HepG2 (cell line): ENCODE measurements at regions not wholly inside any gene's neighbourhood (a gene's known extent, or its start where the extent isn't known, plus 50 kb on each side); places are given as distances from the start of the nearest gene placed in this dataset.

Experiments used
- ATAC-seq: fragments of 200-7000 bp; cut with Tn5 transposase; 3 replicates; pipeline ENCODE4 v1.9.1; 2020; ENCODE audit warnings: mild to moderate bottlenecking, moderate library complexity
- BruUV-seq: library from RNA; stranded (reverse); fragments of 400-500 nt; replicated peaks from 2 replicates; lab custom pipeline; 2021; lab: Mats Ljungman, UMichigan
- CTCF ChIA-PET: fragments of 300-600 bp; formaldehyde crosslinking; extraction: SDS; loops from one replicate; lab custom pipeline; 2021; ENCODE audit warnings: low total read pairs, inconsistent platforms, low intra/inter-chr PET ratio; lab: Yijun Ruan, JAX
- POLR2A ChIA-PET: fragments of 350-600 bp; sonication (Branson Sonifier 250); formaldehyde crosslinking; loops from one replicate; lab custom pipeline; 2020; ENCODE audit warnings: antibody characterized with exemption, inconsistent platforms; lab: Yijun Ruan, JAX
- DNase-seq: peaks from one replicate; pipeline ENCODE4 v3.0.0-alpha.2; 2015; ENCODE audit warnings: low spot score
- FAIRE-seq: peaks from 3 replicates; lab custom pipeline; 2011; peaks lifted over from hg19 to GRCh38; lab: Jason Lieb, UNC
- H2AFZ ChIP-seq: one replicate; pipeline ENCODE4 v1.6.1; 2011; ENCODE audit warnings: low read length, inconsistent platforms
- H3K27ac ChIP-seq: fragments of 300-600 bp; 3 replicates; pipeline ENCODE4 v1.8.0; 2011; ENCODE audit warnings: mixed run types, mild to moderate bottlenecking, mixed read lengths, low read length, inconsistent platforms; ENCODE audit not compliant: insufficient read depth; ENCODE audit errors: extremely low read length
- H3K27me3 ChIP-seq, 2 experiments: fragments of 200-600 bp in 1 of 2; 2 replicates in 1 of 2; 3 replicates in 1 of 2; pipeline versions ENCODE4 v1.6.0 to v1.8.0; 2011; ENCODE audit warnings: low read length in 2 of 2, mild to moderate bottlenecking in 2 of 2, moderate library complexity in 2 of 2, inconsistent platforms in 1 of 2; ENCODE audit not compliant: insufficient read depth in 2 of 2, control insufficient read depth in 1 of 2
- H3K36me3 ChIP-seq, 2 experiments: fragments of 200-600 bp in 1 of 2; replicated peaks in 1 of 2; 2 replicates in 1 of 2; 3 replicates in 1 of 2; pipeline versions ENCODE4 v1.5.1 to v1.8.0; 2011; ENCODE audit warnings: low read length in 2 of 2, inconsistent platforms in 1 of 2; ENCODE audit not compliant: insufficient read depth in 2 of 2, control insufficient read depth in 1 of 2
- H3K4me1 ChIP-seq: 2 replicates; pipeline ENCODE4 v1.5.1; 2012; ENCODE audit warnings: low read length, inconsistent platforms; ENCODE audit not compliant: insufficient read depth
- H3K4me2 ChIP-seq: 2 replicates; pipeline ENCODE4 v1.6.0; 2011; ENCODE audit warnings: low read depth, low read length, inconsistent platforms
- H3K4me3 ChIP-seq, 3 experiments: fragments of 200-600 bp in 1 of 3; sonication (generic), shearing (Covaris generic) in 1 of 3; replicated peaks in 1 of 3; 2 replicates each; pipeline ENCODE4 v1.5.1; 2011 to 2016; ENCODE audit warnings: low read length in 3 of 3, inconsistent platforms in 2 of 3, low read depth in 2 of 3, mild to moderate bottlenecking in 2 of 3, control low read depth in 1 of 3, mixed read lengths in 1 of 3; ENCODE audit not compliant: insufficient read depth in 1 of 3
- H3K79me2 ChIP-seq: one replicate; pipeline ENCODE4 v1.6.1; 2011; ENCODE audit warnings: low read length, inconsistent platforms; ENCODE audit not compliant: insufficient read depth
- H3K9ac ChIP-seq: 2 replicates; pipeline ENCODE4 v1.6.0; 2011; ENCODE audit warnings: mild to moderate bottlenecking, low read depth, low read length, inconsistent platforms; ENCODE audit not compliant: insufficient read depth
- H3K9me3 ChIP-seq: 2 replicates; pipeline ENCODE4 v1.5.1; 2012; ENCODE audit warnings: mild to moderate bottlenecking, low read length
- H4K20me1 ChIP-seq: 2 replicates; pipeline ENCODE4 v1.6.0; 2011; ENCODE audit warnings: inconsistent platforms, mild to moderate bottlenecking, low read length, moderate library complexity; ENCODE audit not compliant: insufficient read depth
- ARNTL ChIP-seq: sonication (generic); formaldehyde crosslinking; IDR thresholded peaks from 2 replicates; pipeline ENCODE4 v1.4.0; 2020; ENCODE audit warnings: mild to moderate bottlenecking, missing genetic modification reagents
- DNMT1 ChIP-seq: sonication (generic); formaldehyde crosslinking; IDR thresholded peaks from 2 replicates; pipeline ENCODE4 v1.5.1; 2020; ENCODE audit warnings: mild to moderate bottlenecking, missing genetic modification reagents
- HDAC1 ChIP-seq: sonication (generic); formaldehyde crosslinking; IDR thresholded peaks from 2 replicates; pipeline ENCODE4 v1.5.1; 2020; ENCODE audit warnings: mild to moderate bottlenecking, missing genetic modification reagents
- JUND ChIP-seq: sonication (generic); formaldehyde crosslinking; IDR thresholded peaks from 2 replicates; pipeline ENCODE4 v1.8.0; 2022; ENCODE audit warnings: mild to moderate bottlenecking, missing genetic modification reagents
- KDM5B ChIP-seq: sonication (generic); formaldehyde crosslinking; IDR thresholded peaks from 2 replicates; pipeline ENCODE4 v1.4.0; 2020; ENCODE audit warnings: missing genetic modification reagents, mild to moderate bottlenecking, borderline replicate concordance
- PBX3 ChIP-seq: sonication (generic); formaldehyde crosslinking; IDR thresholded peaks from 2 replicates; pipeline ENCODE4 v1.8.1; 2023; ENCODE audit warnings: missing genetic modification reagents, inconsistent platforms, borderline replicate concordance
- SIX4 ChIP-seq: sonication (generic); formaldehyde crosslinking; IDR thresholded peaks from 2 replicates; pipeline ENCODE4 v1.4.0; 2020; ENCODE audit warnings: missing genetic modification reagents
- ZNF513 ChIP-seq: sonication (generic); formaldehyde crosslinking; conservative IDR thresholded peaks from 2 replicates; pipeline ENCODE4 v1.5.0; 2020; ENCODE audit warnings: missing genetic modification reagents
- ZNF790 ChIP-seq: sonication (generic); formaldehyde crosslinking; IDR thresholded peaks from 2 replicates; pipeline ENCODE4 v1.8.0; 2022; ENCODE audit warnings: missing genetic modification reagents, mild to moderate bottlenecking, borderline replicate concordance
- ZSCAN20 ChIP-seq: sonication (generic); formaldehyde crosslinking; IDR thresholded peaks from 2 replicates; pipeline ENCODE4 v1.4.0; 2020; ENCODE audit warnings: missing genetic modification reagents, mild to moderate bottlenecking, borderline replicate concordance
- whole genome bisulfite sequencing: methylation state at CpG from one replicate; pipeline ENCODE4 v1.1.6; 2017; ENCODE audit warnings: low lambda C conversion rate; 5-methylcytosine and 5-hydroxymethylcytosine counted together
- in situ Hi-C: cut with HindIII; loops from 2 replicates; pipeline ENCODE4 v1.10.0; 2017; ENCODE audit warnings: low pct_unique_long_range_greater_than_20kb; ENCODE audit not compliant: extremely low pct_ligation_motif_present
- intact Hi-C: fragments of 100-400 bp; cut with micrococcal nuclease; formaldehyde crosslinking; loops from one replicate; pipeline ENCODE4 v1.10.0; 2022; ENCODE audit not compliant: unreplicated experiment

GRCh38 chr5:89246864-89247263, 363.9 kb upstream of the MEF2C start:
- no peaks in the 10 kb centered on the region for H3K9me3 ChIP-seq
- intact Hi-C loops, result no loop called here
- TF ChIP-seq PBX3 (CRISPR knock-in tag) (no peak), SIX4 (CRISPR knock-in tag) (no peak), ARNTL (no peak), ZNF790 (CRISPR knock-in tag) (no peak), KDM5B (no peak)
- TF ChIP-seq, all 625 proteins: peak for 0
- ChIA-PET CTCF (no interaction called here), POLR2A (no interaction called here)
- Histone ChIP-seq H3K4me2 (no peak overlapping the region), H3K9ac (no peak overlapping the region), H3K4me1 (no peaks in the 10 kb centered on the region), H3K36me3 (no peaks in the 10 kb centered on the region), H4K20me1 (no peaks in the 10 kb centered on the region), H3K27me3 (no peaks in the 10 kb centered on the region), H3K79me2 (no peaks in the 10 kb centered on the region), H2AFZ (no peak overlapping the region), H3K27ac (no peak overlapping the region), H3K4me3 (no peak overlapping the region)
- ATAC-seq, result no peak
- no TSS peak for BruUV-seq
- no peak for DNase-seq
- in situ Hi-C loops, result no loop called here
- WGBS, result 47% methylated on average over 1 of the region's 1 CpG
- FAIRE-seq, result no peak

GRCh38 chr5:89246252-89246651, 363.3 kb upstream of the MEF2C start:
- no peak for DNase-seq
- CTCF ChIA-PET, result no interaction called here
- no peak for ATAC-seq
- H3K27ac ChIP-seq, result no peak overlapping the region
- no peaks in the 10 kb centered on the region for H4K20me1 ChIP-seq
- intact Hi-C loops, result no loop called here
- no peaks in the 10 kb centered on the region for H3K9me3 ChIP-seq
- POLR2A ChIA-PET, result no interaction called here
- whole genome bisulfite sequencing, result 19% methylated on average over 3 of the region's 3 CpGs
- no peaks in the 10 kb centered on the region for H3K27me3 ChIP-seq
- H3K4me2 ChIP-seq, result no peak overlapping the region
- TF ChIP-seq ZSCAN20 (no peak), HDAC1 (CRISPR knock-in tag) (no peak), ZNF513 (no peak), DNMT1 (no peak), JUND (no peak)
- TF ChIP-seq, all 625 proteins: peak for 0
- in situ Hi-C loops, result no loop called here
- H2AFZ ChIP-seq, result no peak overlapping the region
- H3K4me3 ChIP-seq, result no peak overlapping the region
- BruUV-seq, result no TSS peak
- FAIRE-seq, result no peak
- no peaks in the 10 kb centered on the region for H3K4me1 ChIP-seq
- H3K79me2 ChIP-seq, result no peaks in the 10 kb centered on the region
- H3K36me3 ChIP-seq, result no peaks in the 10 kb centered on the region
- no peak overlapping the region for H3K9ac ChIP-seq
